H1 (cell line): ENCODE measurements at regions not wholly inside any gene's neighbourhood (a gene's known extent, or its start where the extent isn't known, plus 50 kb on each side); places are given as distances from the start of the nearest gene placed in this dataset.

Source experiments
- ATF2 ChIP-seq: IDR thresholded peaks from 2 replicates; pipeline ENCODE4 v1.6.1; 2012; ENCODE audit warnings: low read length, inconsistent platforms
- BRCA1 ChIP-seq: IDR thresholded peaks from 2 replicates; pipeline ENCODE4 v1.6.1; 2012; ENCODE audit warnings: low read depth, low read length, improper control_type of control experiment
- CBX8 ChIP-seq: fragments of 300-800, 300-1000 bp; sonication (generic); IDR thresholded peaks from 2 replicates; pipeline ENCODE4 v1.7.1; 2016; ENCODE audit warnings: low read depth, low read length, borderline replicate concordance
- EZH2 ChIP-seq: fragments of 200-600 bp; sonication (generic); IDR thresholded peaks from 2 replicates; pipeline ENCODE4 v1.7.1; 2012; ENCODE audit warnings: low read depth, mild to moderate bottlenecking, moderate library complexity, low read length, inconsistent platforms; ENCODE audit not compliant: severe bottlenecking
- GTF2F1 ChIP-seq: IDR thresholded peaks from 2 replicates; pipeline ENCODE4 v1.6.1; 2012; ENCODE audit warnings: low read depth, low read length, improper control_type of control experiment, borderline replicate concordance
- HDAC6 ChIP-seq: IDR thresholded peaks from one replicate; pipeline ENCODE4 v1.7.1; 2012; ENCODE audit warnings: low read depth, mild to moderate bottlenecking, inconsistent platforms, low read length, moderate library complexity
- JUND ChIP-seq: IDR thresholded peaks from 2 replicates; pipeline ENCODE4 v1.6.1; 2011; ENCODE audit warnings: mild to moderate bottlenecking, improper control_type of control experiment, low read length
- MAX ChIP-seq: IDR thresholded peaks from 2 replicates; pipeline ENCODE4 v1.6.1; 2012; ENCODE audit warnings: inconsistent platforms
- POLR2AphosphoS5 ChIP-seq: IDR thresholded peaks from 2 replicates; pipeline ENCODE4 v1.6.1; 2011; ENCODE audit warnings: low read depth, low read length
- SRF ChIP-seq: IDR thresholded peaks from 2 replicates; pipeline ENCODE4 v1.6.1; 2011; ENCODE audit warnings: mild to moderate bottlenecking, low read depth, low read length, moderate library complexity
- TAF7 ChIP-seq: optimal IDR thresholded peaks from 2 replicates; pipeline ENCODE3; 2011; ENCODE audit warnings: low read depth, mild to moderate bottlenecking, inconsistent platforms, low read length, moderate library complexity, borderline replicate concordance

- TF ChIP-seq BRCA1 (no peak), ATF2 (no peak), JUND (no peak), EZH2 (no peak), POLR2AphosphoS5 (no peak), TAF7 (no peak), SRF (no peak), GTF2F1 (no peak), MAX (no peak), CBX8 (no peak), HDAC6 (no peak)
These were observed 88.4 kb upstream of the SLC34A2 start (continued) for GRCh38 chr4:25567253-25567652.
